Inflammatory macrophage treated with lipopolysaccharide for 1 hour (primary cell): ENCODE measurements at regions not wholly inside any gene's neighbourhood (a gene's known extent, or its start where the extent isn't known, plus 50 kb on each side); places are given as distances from the start of the nearest gene placed in this dataset.
A peak's percentile ranks its signal among the peaks of the same experiment; 100 is the strongest.
"Not testable (repeated sequence)": the region's sequence is repeated elsewhere in the genome, so short reads cannot be mapped to it uniquely, and the experiment has no call there.

Source experiments
- DNase-seq, 2 donors: peaks; one replicate each; pipeline ENCODE4 v3.0.0-alpha.2; 2020 to 2022

- peak; percentile 7 to 17 for DNase-seq
These were observed 214.3 kb upstream of the PDE3A start for GRCh38 chr12:20154052-20154451.

- DNase-seq: no peak
These were observed 213.0 kb upstream of the PDE3A start for GRCh38 chr12:20155374-20155773.

GRCh38 chr12:20160899-20161298 is 207.4 kb upstream of the PDE3A start:
- DNase-seq: not testable (repeated sequence)

GRCh38 chr12:20174528-20175175 is 193.7 kb upstream of the PDE3A start:
- no peak for DNase-seq

- no peak for DNase-seq
These were observed 192.5 kb upstream of the PDE3A start for GRCh38 chr12:20175704-20176388.

GRCh38 chr12:20181416-20182180 is 186.7 kb upstream of the PDE3A start:
- no peak for DNase-seq

- no peak for DNase-seq
These were observed 184.8 kb upstream of the PDE3A start for GRCh38 chr12:20183563-20183962.

- no peak for DNase-seq
These were observed 183.8 kb upstream of the PDE3A start for GRCh38 chr12:20184514-20184913.

GRCh38 chr12:20187456-20187855 is 180.9 kb upstream of the PDE3A start:
- peak; percentile 62 to 67 for DNase-seq

- DNase-seq: peak; percentile 9 to 25
These were observed 179.2 kb upstream of the PDE3A start for GRCh38 chr12:20188930-20189653.

- DNase-seq: no peak
These were observed 178.6 kb upstream of the PDE3A start for GRCh38 chr12:20189767-20190166.

GRCh38 chr12:20194171-20194570 is 174.2 kb upstream of the PDE3A start:
- no peak for DNase-seq

GRCh38 chr12:20196767-20197166 is 171.6 kb upstream of the PDE3A start:
- peak; percentile 16 to 42 for DNase-seq

GRCh38 chr12:20197411-20197810 is 170.9 kb upstream of the PDE3A start:
- DNase-seq: no peak

GRCh38 chr12:20199780-20200179 is 168.6 kb upstream of the PDE3A start:
- no peak for DNase-seq

GRCh38 chr12:20201733-20202132 is 166.6 kb upstream of the PDE3A start:
- DNase-seq: no peak

GRCh38 chr12:20205854-20206253 is 162.5 kb upstream of the PDE3A start:
- no peak for DNase-seq

GRCh38 chr12:20206410-20206809 is 161.9 kb upstream of the PDE3A start:
- DNase-seq: no peak

GRCh38 chr12:20210621-20211215 is 157.6 kb upstream of the PDE3A start:
- peak; percentile 66 to 79 for DNase-seq

GRCh38 chr12:20211541-20211940 is 156.8 kb upstream of the PDE3A start:
- peak in 1 of 2 donors; percentile 7 for DNase-seq

GRCh38 chr12:20211981-20212421 is 156.3 kb upstream of the PDE3A start:
- DNase-seq: peak; percentile 23 to 24
